ENCODE measurements at regions not wholly inside any gene's neighbourhood (a gene's known extent, or its start where the extent isn't known, plus 50 kb on each side); places are given as distances from the start of the nearest gene placed in this dataset.

GRCh38 chrX:45748369-45748774 lies 547.7 kb upstream of the DIPK2B start:
- Histone ChIP-seq H3K36me3 (replicated peaks in 1 of 2; ENCODE audit: control insufficient read depth in 1 of 2, insufficient read depth in 2 of 2, low read length in 2 of 2) (peaks cover 1 to 5% of the 10 kb centered on the region in 2 experiments; a peak in 2 of 5 replicates), H3K79me2 (ENCODE audit: insufficient read depth, low read length) (peaks cover 4% of the 10 kb centered on the region), H3K27me3 (ENCODE audit: control insufficient read depth in 1 of 2, insufficient read depth in 2 of 2, low read length in 2 of 2) (no peaks in the 10 kb centered on the region), H3K4me3 (replicated peaks in 1 of 3; ENCODE audit: insufficient read depth in 1 of 3, low read depth in 2 of 3, low read length in 3 of 3) (no peak overlapping the region), H2AFZ (ENCODE audit: low read length) (no peak overlapping the region), H3K27ac (ENCODE audit: extremely low read length, insufficient read depth, low read length) (no peak overlapping the region), H3K4me2 (ENCODE audit: low read depth, low read length) (no peak overlapping the region), H3K9ac (ENCODE audit: insufficient read depth, low read depth, low read length) (no peak overlapping the region), H4K20me1 (ENCODE audit: insufficient read depth, low read length) (no peaks in the 10 kb centered on the region), H3K9me3 (ENCODE audit: low read length) (no peaks in the 10 kb centered on the region), H3K4me1 (ENCODE audit: insufficient read depth, low read length) (no peaks in the 10 kb centered on the region)
- no peak for FAIRE-seq
- ATAC-seq: no peak
- no TSS peak for BruUV-seq (replicated peaks)
- no peak for DNase-seq (ENCODE audit: low spot score)
- 93% methylated on average over 1 of the region's 1 CpG for WGBS (ENCODE audit: low lambda C conversion rate)
- in situ Hi-C loops (cut with HindIII; ENCODE audit: extremely low pct_ligation_motif_present, low pct_unique_long_range_greater_than_20kb): loop anchor here (25.0 kb wide), 1 partner anchor 436 kb away; no protein-coding TSS in a partner anchor
- no peak for TF ChIP-seq ZHX1 (CRISPR knock-in tag; IDR thresholded peaks at IDR 0.05; ENCODE audit: low read depth)
- POLR2A ChIA-PET: no interaction called here
- intact Hi-C loops (cut with micrococcal nuclease; ENCODE audit: unreplicated experiment): no loop called here
- CTCF ChIA-PET (ENCODE audit: low intra/inter-chr PET ratio, low total read pairs): no interaction called here

GRCh38 chrX:45747905-45748304 lies 547.2 kb upstream of the DIPK2B start:
- WGBS (ENCODE audit: low lambda C conversion rate): 97% methylated on average over 4 of the region's 4 CpGs
- no peak for DNase-seq (ENCODE audit: low spot score)
- no peak overlapping the region for H3K27ac ChIP-seq (ENCODE audit: extremely low read length, insufficient read depth, low read length)
- TF ChIP-seq ZC3H13 (CRISPR knock-in tag; IDR thresholded peaks at IDR 0.05) (no peak), HCFC1 (IDR thresholded peaks at IDR 0.05; ENCODE audit: low read depth, low read length) (no peak), ZBTB25 (CRISPR knock-in tag; IDR thresholded peaks at IDR 0.05) (no peak), REXO4 (CRISPR knock-in tag; IDR thresholded peaks at IDR 0.05; ENCODE audit: borderline replicate concordance) (no peak), RFX3 (CRISPR knock-in tag; IDR thresholded peaks at IDR 0.05) (no peak), HOXA7 (CRISPR knock-in tag; IDR thresholded peaks at IDR 0.05) (no peak), BATF2 (CRISPR knock-in tag; IDR thresholded peaks at IDR 0.05) (no peak), ZNF230 (CRISPR knock-in tag; IDR thresholded peaks at IDR 0.05) (no peak), GATA4 (IDR thresholded peaks at IDR 0.05; ENCODE audit: borderline replicate concordance, low read depth) (no peak), RFX5 (IDR thresholded peaks at IDR 0.05; ENCODE audit: low read depth, low read length) (no peak), THAP8 (CRISPR knock-in tag; IDR thresholded peaks at IDR 0.05; ENCODE audit: borderline replicate concordance) (no peak)

More at GRCh38 chrX:45747905-45748304, 547.2 kb upstream of the DIPK2B start:
- in situ Hi-C loops (cut with HindIII; ENCODE audit: extremely low pct_ligation_motif_present, low pct_unique_long_range_greater_than_20kb): loop anchor here (25.0 kb wide), 1 partner anchor 436 kb away; no protein-coding TSS in a partner anchor
- Histone ChIP-seq H3K9me3 (ENCODE audit: low read length) (no peaks in the 10 kb centered on the region), H3K36me3 (replicated peaks in 1 of 2; ENCODE audit: control insufficient read depth in 1 of 2, insufficient read depth in 2 of 2, low read length in 2 of 2) (peaks cover 1 to 5% of the 10 kb centered on the region in 2 experiments; a peak in 2 of 5 replicates), H2AFZ (ENCODE audit: low read length) (no peak overlapping the region), H3K4me2 (ENCODE audit: low read depth, low read length) (no peak overlapping the region), H3K79me2 (ENCODE audit: insufficient read depth, low read length) (peaks cover 4% of the 10 kb centered on the region), H4K20me1 (ENCODE audit: insufficient read depth, low read length) (no peaks in the 10 kb centered on the region), H3K9ac (ENCODE audit: insufficient read depth, low read depth, low read length) (no peak overlapping the region), H3K27me3 (ENCODE audit: control insufficient read depth in 1 of 2, insufficient read depth in 2 of 2, low read length in 2 of 2) (no peaks in the 10 kb centered on the region), H3K4me3 (replicated peaks in 1 of 3; ENCODE audit: insufficient read depth in 1 of 3, low read depth in 2 of 3, low read length in 3 of 3) (no peak overlapping the region), H3K4me1 (ENCODE audit: insufficient read depth, low read length) (no peaks in the 10 kb centered on the region)
- ChIA-PET POLR2A (no interaction called here), CTCF (ENCODE audit: low intra/inter-chr PET ratio, low total read pairs) (no interaction called here)
- intact Hi-C loops (cut with micrococcal nuclease; ENCODE audit: unreplicated experiment): no loop called here
- BruUV-seq (replicated peaks): no TSS peak
- no peak for ATAC-seq
- FAIRE-seq: no peak
